Osteocyte (in vitro differentiated cells): ENCODE measurements at regions not wholly inside any gene's neighbourhood (a gene's known extent, or its start where the extent isn't known, plus 50 kb on each side); places are given as distances from the start of the nearest gene placed in this dataset.

Experiments used
- DNase-seq: peaks from one replicate; pipeline ENCODE4 v3.0.0; 2021; ENCODE audit warnings: mixed read lengths; ENCODE audit not compliant: unreplicated experiment; ENCODE audit errors: extremely low spot score
- H3K27ac Mint-ChIP-seq: one replicate; pipeline ENCODE4 v1.8.0; 2021; ENCODE audit warnings: mild to moderate bottlenecking, mixed read lengths; ENCODE audit not compliant: unreplicated experiment
- H3K27me3 Mint-ChIP-seq: one replicate; pipeline ENCODE4 v1.8.0; 2021; ENCODE audit warnings: mixed read lengths; ENCODE audit not compliant: unreplicated experiment
- H3K36me3 Mint-ChIP-seq: one replicate; pipeline ENCODE4 v1.8.0; 2021; ENCODE audit warnings: mixed read lengths; ENCODE audit not compliant: unreplicated experiment
- H3K4me1 Mint-ChIP-seq: one replicate; pipeline ENCODE4 v1.8.0; 2021; ENCODE audit warnings: mixed read lengths; ENCODE audit not compliant: unreplicated experiment
- H3K4me3 Mint-ChIP-seq: one replicate; pipeline ENCODE4 v1.8.0; 2021; ENCODE audit warnings: mild to moderate bottlenecking, moderate library complexity, mixed read lengths; ENCODE audit not compliant: unreplicated experiment
- H3K9me3 Mint-ChIP-seq: one replicate; pipeline ENCODE4 v1.8.0; 2021; ENCODE audit warnings: mixed read lengths; ENCODE audit not compliant: unreplicated experiment
- CTCF ChIP-seq: fragments of 200-600 bp; sonication (generic); IDR thresholded peaks from 2 replicates; pipeline ENCODE4 v1.5.0; 2021; ENCODE audit warnings: antibody characterized with exemption, mild to moderate bottlenecking, moderate library complexity

GRCh38 chr21:25199944-25200343, 407.3 kb downstream of the MRPL39 start:
- Mint-ChIP-seq H3K27ac (no peak overlapping the region), H3K4me3 (no peak overlapping the region), H3K4me1 (peaks cover 21% of the 10 kb centered on the region), H3K9me3 (peaks cover 28% of the 10 kb centered on the region), H3K27me3 (no peaks in the 10 kb centered on the region), H3K36me3 (no peaks in the 10 kb centered on the region)
- TF ChIP-seq CTCF: no peak
- no peak for DNase-seq

- no peaks in the 10 kb centered on the region for H3K36me3 Mint-ChIP-seq
- peaks cover 7% of the 10 kb centered on the region for H3K4me1 Mint-ChIP-seq
- peaks cover 11% of the 10 kb centered on the region for H3K9me3 Mint-ChIP-seq
- no peak for TF ChIP-seq CTCF
- H3K4me3 Mint-ChIP-seq: no peak overlapping the region
- H3K27me3 Mint-ChIP-seq: no peaks in the 10 kb centered on the region
- no peak overlapping the region for H3K27ac Mint-ChIP-seq
- no peak for DNase-seq
These were observed 416.1 kb downstream of the MRPL39 start for GRCh38 chr21:25191141-25191540.

- no peak for TF ChIP-seq CTCF
- Mint-ChIP-seq H3K27me3 (no peaks in the 10 kb centered on the region), H3K9me3 (peaks cover 13% of the 10 kb centered on the region)
These were observed 417.8 kb downstream of the MRPL39 start for GRCh38 chr21:25189497-25189896.

GRCh38 chr21:25188677-25189079, 418.6 kb downstream of the MRPL39 start:
- no peak for DNase-seq
- Mint-ChIP-seq H3K9me3 (peaks cover 15% of the 10 kb centered on the region), H3K36me3 (no peaks in the 10 kb centered on the region), H3K4me3 (no peak overlapping the region), H3K27me3 (no peaks in the 10 kb centered on the region), H3K4me1 (no peaks in the 10 kb centered on the region), H3K27ac (no peak overlapping the region)
- no peak for TF ChIP-seq CTCF

More at GRCh38 chr21:25189497-25189896, 417.8 kb downstream of the MRPL39 start:
- no peaks in the 10 kb centered on the region for H3K36me3 Mint-ChIP-seq
- no peak overlapping the region for H3K27ac Mint-ChIP-seq
- no peaks in the 10 kb centered on the region for H3K4me1 Mint-ChIP-seq
- no peak overlapping the region for H3K4me3 Mint-ChIP-seq
- DNase-seq: no peak

GRCh38 chr21:25186273-25186672, 421.0 kb downstream of the MRPL39 start:
- H3K4me3 Mint-ChIP-seq: no peak overlapping the region
- no peaks in the 10 kb centered on the region for H3K27me3 Mint-ChIP-seq
- no peaks in the 10 kb centered on the region for H3K4me1 Mint-ChIP-seq
- H3K9me3 Mint-ChIP-seq: peaks cover 11% of the 10 kb centered on the region
- H3K27ac Mint-ChIP-seq: no peak overlapping the region
- no peaks in the 10 kb centered on the region for H3K36me3 Mint-ChIP-seq
- DNase-seq: no peak
- no peak for TF ChIP-seq CTCF
